HEK293 (cell line): ENCODE measurements at regions not wholly inside any gene's neighbourhood (a gene's known extent, or its start where the extent isn't known, plus 50 kb on each side); places are given as distances from the start of the nearest gene placed in this dataset.

Experiments used
- CTCF ChIA-PET: fragments of 350-600 bp; formaldehyde crosslinking; extraction: SDS; loops from one replicate; lab custom pipeline; 2021; ENCODE audit warnings: antibody characterized with exemption; lab: Yijun Ruan, JAX
- POLR2A ChIA-PET: fragments of 300-600 bp; formaldehyde crosslinking; extraction: SDS; loops from one replicate; lab custom pipeline; 2020; ENCODE audit warnings: antibody characterized with exemption, inconsistent platforms; lab: Yijun Ruan, JAX
- H3K27ac ChIP-seq: fragments of 200-500 bp; sonication (Bioruptor generic); 2 replicates; pipeline ENCODE4 v1.5.1; 2014; ENCODE audit warnings: low read depth, low read length, control low read depth, inconsistent platforms; ENCODE audit errors: extremely low read depth
- H3K36me3 ChIP-seq, 2 experiments: fragments of 200-500 bp in 1 of 2; sonication (Bioruptor generic) in 1 of 2; 1 replicate in 1 of 2; 2 replicates in 1 of 2; pipeline ENCODE4 v1.5.1; 2014 to 2017; ENCODE audit warnings: inconsistent platforms in 2 of 2, low read length in 2 of 2; ENCODE audit not compliant: control insufficient read depth in 2 of 2, insufficient read depth in 1 of 2
- H3K4me1 ChIP-seq: fragments of 200-500 bp; sonication (Bioruptor generic); 2 replicates; pipeline ENCODE4 v1.5.1; 2014; ENCODE audit warnings: mild to moderate bottlenecking, low read length, inconsistent platforms; ENCODE audit not compliant: control insufficient read depth, insufficient read depth
- H3K4me3 ChIP-seq: 2 replicates; pipeline ENCODE4 v1.5.1; 2011; ENCODE audit warnings: low read depth, mild to moderate bottlenecking, control low read depth, low read length, moderate library complexity
- H3K9me3 ChIP-seq: fragments of 200-500 bp; sonication (Bioruptor generic); 2 replicates; pipeline ENCODE4 v1.5.1; 2014; ENCODE audit warnings: low read depth, low read length, inconsistent platforms; ENCODE audit not compliant: control insufficient read depth, insufficient read depth
- BCL11B ChIP-seq: fragments of 450-650 bp; formaldehyde crosslinking; IDR thresholded peaks from 2 replicates; pipeline ENCODE4 v1.5.1; 2016; ENCODE audit warnings: low read depth, missing biosample characterization, missing genetic modification characterization
- PRDM1 ChIP-seq: fragments of 450-650 bp; formaldehyde crosslinking; IDR thresholded peaks from 2 replicates; pipeline ENCODE4; 2016; ENCODE audit warnings: missing biosample characterization, missing genetic modification characterization
- REPIN1 ChIP-seq: fragments of 450-650 bp; formaldehyde crosslinking; IDR thresholded peaks from 2 replicates; pipeline ENCODE4 v1.5.1; 2017; ENCODE audit warnings: missing biosample characterization, missing genetic modification characterization, low read depth
- SP2 ChIP-seq: fragments of 450-650 bp; formaldehyde crosslinking; IDR thresholded peaks from 2 replicates; pipeline ENCODE4 v1.5.1; 2016; ENCODE audit warnings: missing biosample characterization, missing genetic modification characterization
- SP7 ChIP-seq: fragments of 450-650 bp; formaldehyde crosslinking; IDR thresholded peaks from 2 replicates; pipeline ENCODE4 v1.5.1; 2016; ENCODE audit warnings: missing biosample characterization, missing genetic modification characterization
- TRIM28 ChIP-seq: IDR thresholded peaks from 2 replicates; pipeline ENCODE4 v1.6.1; 2011; ENCODE audit warnings: low read length, control low read depth, borderline replicate concordance
- ZFHX2 ChIP-seq: fragments of 450-650 bp; formaldehyde crosslinking; conservative IDR thresholded peaks from 2 replicates; pipeline ENCODE4 v1.5.1; 2016; ENCODE audit warnings: missing biosample characterization, missing genetic modification characterization
- ZFP37 ChIP-seq: fragments of 450-650 bp; formaldehyde crosslinking; IDR thresholded peaks from 2 replicates; pipeline ENCODE4 v1.5.1; 2016; ENCODE audit warnings: missing biosample characterization, missing genetic modification characterization
- ZNF112 ChIP-seq: fragments of 450-650 bp; formaldehyde crosslinking; IDR thresholded peaks from 2 replicates; pipeline ENCODE4 v1.5.0; 2017; ENCODE audit warnings: missing biosample characterization, missing genetic modification characterization
- ZNF121 ChIP-seq: fragments of 450-650 bp; formaldehyde crosslinking; IDR thresholded peaks from 2 replicates; pipeline ENCODE4 v1.5.1; 2016; ENCODE audit warnings: missing biosample characterization, missing genetic modification characterization
- ZNF175 ChIP-seq: fragments of 450-650 bp; formaldehyde crosslinking; IDR thresholded peaks from 2 replicates; pipeline ENCODE4 v1.5.1; 2016; ENCODE audit warnings: missing biosample characterization, missing genetic modification characterization
- ZNF26 ChIP-seq: fragments of 450-650 bp; formaldehyde crosslinking; IDR thresholded peaks from 2 replicates; pipeline ENCODE4 v1.5.1; 2016; ENCODE audit warnings: missing biosample characterization, missing genetic modification characterization
- ZNF426 ChIP-seq: fragments of 450-650 bp; formaldehyde crosslinking; IDR thresholded peaks from 2 replicates; pipeline ENCODE4 v1.5.1; 2017; ENCODE audit warnings: missing biosample characterization, missing genetic modification characterization, mild to moderate bottlenecking, inconsistent platforms, moderate library complexity
- ZNF544 ChIP-seq: fragments of 450-650 bp; formaldehyde crosslinking; IDR thresholded peaks from 2 replicates; pipeline ENCODE4 v1.5.0; 2017; ENCODE audit warnings: missing biosample characterization, missing genetic modification characterization
- ZNF561 ChIP-seq: fragments of 450-650 bp; IDR thresholded peaks from 2 replicates; pipeline ENCODE4 v1.5.1; 2018; ENCODE audit warnings: missing biosample characterization, missing genetic modification characterization, borderline replicate concordance
- ZNF76 ChIP-seq: fragments of 450-650 bp; formaldehyde crosslinking; IDR thresholded peaks from 2 replicates; pipeline ENCODE4; 2016; ENCODE audit warnings: low read depth, missing biosample characterization, missing genetic modification characterization, borderline replicate concordance
- ZNF830 ChIP-seq: fragments of 450-650 bp; IDR thresholded peaks from 2 replicates; pipeline ENCODE4 v1.5.0; 2018; ENCODE audit warnings: missing biosample characterization, missing genetic modification characterization, low read depth, mild to moderate bottlenecking, moderate library complexity
- TF ChIP-seq, protein P1 (sequence below): fragments of 450-650 bp; formaldehyde crosslinking; IDR thresholded peaks from 2 replicates; pipeline ENCODE4 v1.5.1; 2016; ENCODE audit warnings: missing biosample characterization, missing genetic modification characterization
- TF ChIP-seq, protein P2 (sequence below): fragments of 450-650 bp; formaldehyde crosslinking; IDR thresholded peaks from 2 replicates; pipeline ENCODE4 v1.5.1; 2016; ENCODE audit warnings: missing biosample characterization, missing genetic modification characterization, borderline replicate concordance

DNA sequence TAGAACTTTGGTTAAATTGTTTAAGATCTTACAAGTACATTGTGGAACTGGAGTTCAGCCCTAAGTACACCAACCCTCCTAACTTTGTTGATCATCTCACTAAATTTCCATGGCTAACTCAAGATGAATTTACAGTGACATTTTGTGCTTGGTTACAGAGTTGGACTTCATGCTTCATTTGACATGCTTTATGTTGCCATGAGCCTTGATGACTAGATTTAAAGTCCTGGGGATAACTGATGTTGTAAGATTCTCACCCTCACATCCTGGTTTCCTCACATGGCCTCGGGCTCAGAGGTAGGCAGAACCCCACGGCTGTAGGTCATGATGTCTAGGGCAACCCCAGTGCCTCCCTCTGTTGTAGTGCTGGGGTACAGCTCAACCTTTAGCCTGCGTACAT lies 397.2 kb upstream of the IGFBP3 start (continued):
- TF ChIP-seq, protein P1, sequence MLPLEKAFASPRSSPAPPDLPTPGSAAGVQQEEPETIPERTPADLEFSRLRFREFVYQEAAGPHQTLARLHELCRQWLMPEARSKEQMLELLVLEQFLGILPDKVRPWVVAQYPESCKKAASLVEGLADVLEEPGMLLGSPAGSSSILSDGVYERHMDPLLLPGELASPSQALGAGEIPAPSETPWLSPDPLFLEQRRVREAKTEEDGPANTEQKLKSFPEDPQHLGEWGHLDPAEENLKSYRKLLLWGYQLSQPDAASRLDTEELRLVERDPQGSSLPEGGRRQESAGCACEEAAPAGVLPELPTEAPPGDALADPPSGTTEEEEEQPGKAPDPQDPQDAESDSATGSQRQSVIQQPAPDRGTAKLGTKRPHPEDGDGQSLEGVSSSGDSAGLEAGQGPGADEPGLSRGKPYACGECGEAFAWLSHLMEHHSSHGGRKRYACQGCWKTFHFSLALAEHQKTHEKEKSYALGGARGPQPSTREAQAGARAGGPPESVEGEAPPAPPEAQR (tag by site-specific recombination): no peak

DNA sequence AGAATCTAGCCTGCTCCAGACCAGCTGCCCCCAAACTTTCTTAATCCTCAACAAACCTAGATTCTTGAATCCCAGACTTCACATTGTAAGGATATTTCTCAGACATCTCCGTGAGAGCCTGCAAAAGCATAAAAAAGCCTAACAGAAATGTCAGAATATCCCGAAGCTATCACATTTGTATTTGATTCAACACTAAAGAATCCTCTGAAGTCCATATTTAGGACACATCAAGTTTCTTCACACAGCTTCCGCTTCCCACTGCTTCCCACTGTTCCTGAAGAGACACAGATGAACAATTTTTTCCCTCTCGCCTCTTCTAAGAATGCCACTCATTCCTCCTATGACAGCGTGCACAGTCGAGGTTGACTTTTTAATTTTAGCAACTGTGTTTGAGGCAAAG lies 396.2 kb upstream of the IGFBP3 start:
- TF ChIP-seq ZNF426 (tag by site-specific recombination) (no peak), ZNF121 (tag by site-specific recombination) (no peak), ZNF561 (tag by site-specific recombination) (no peak), ZNF830 (tag by site-specific recombination) (no peak), ZNF112 (no peak), SP7 (no peak), ZNF175 (tag by site-specific recombination) (no peak), PRDM1 (tag by site-specific recombination) (no peak), SP2 (tag by site-specific recombination) (no peak), BCL11B (tag by site-specific recombination) (no peak), ZNF76 (tag by site-specific recombination) (no peak), ZNF544 (tag by site-specific recombination) (no peak), ZFHX2 (tag by site-specific recombination) (no peak), ZNF26 (tag by site-specific recombination) (no peak), TRIM28 (no peak), REPIN1 (tag by site-specific recombination) (no peak), ZFP37 (no peak)
- TF ChIP-seq, protein P1 (tag by site-specific recombination): no peak
- TF ChIP-seq, protein P2, sequence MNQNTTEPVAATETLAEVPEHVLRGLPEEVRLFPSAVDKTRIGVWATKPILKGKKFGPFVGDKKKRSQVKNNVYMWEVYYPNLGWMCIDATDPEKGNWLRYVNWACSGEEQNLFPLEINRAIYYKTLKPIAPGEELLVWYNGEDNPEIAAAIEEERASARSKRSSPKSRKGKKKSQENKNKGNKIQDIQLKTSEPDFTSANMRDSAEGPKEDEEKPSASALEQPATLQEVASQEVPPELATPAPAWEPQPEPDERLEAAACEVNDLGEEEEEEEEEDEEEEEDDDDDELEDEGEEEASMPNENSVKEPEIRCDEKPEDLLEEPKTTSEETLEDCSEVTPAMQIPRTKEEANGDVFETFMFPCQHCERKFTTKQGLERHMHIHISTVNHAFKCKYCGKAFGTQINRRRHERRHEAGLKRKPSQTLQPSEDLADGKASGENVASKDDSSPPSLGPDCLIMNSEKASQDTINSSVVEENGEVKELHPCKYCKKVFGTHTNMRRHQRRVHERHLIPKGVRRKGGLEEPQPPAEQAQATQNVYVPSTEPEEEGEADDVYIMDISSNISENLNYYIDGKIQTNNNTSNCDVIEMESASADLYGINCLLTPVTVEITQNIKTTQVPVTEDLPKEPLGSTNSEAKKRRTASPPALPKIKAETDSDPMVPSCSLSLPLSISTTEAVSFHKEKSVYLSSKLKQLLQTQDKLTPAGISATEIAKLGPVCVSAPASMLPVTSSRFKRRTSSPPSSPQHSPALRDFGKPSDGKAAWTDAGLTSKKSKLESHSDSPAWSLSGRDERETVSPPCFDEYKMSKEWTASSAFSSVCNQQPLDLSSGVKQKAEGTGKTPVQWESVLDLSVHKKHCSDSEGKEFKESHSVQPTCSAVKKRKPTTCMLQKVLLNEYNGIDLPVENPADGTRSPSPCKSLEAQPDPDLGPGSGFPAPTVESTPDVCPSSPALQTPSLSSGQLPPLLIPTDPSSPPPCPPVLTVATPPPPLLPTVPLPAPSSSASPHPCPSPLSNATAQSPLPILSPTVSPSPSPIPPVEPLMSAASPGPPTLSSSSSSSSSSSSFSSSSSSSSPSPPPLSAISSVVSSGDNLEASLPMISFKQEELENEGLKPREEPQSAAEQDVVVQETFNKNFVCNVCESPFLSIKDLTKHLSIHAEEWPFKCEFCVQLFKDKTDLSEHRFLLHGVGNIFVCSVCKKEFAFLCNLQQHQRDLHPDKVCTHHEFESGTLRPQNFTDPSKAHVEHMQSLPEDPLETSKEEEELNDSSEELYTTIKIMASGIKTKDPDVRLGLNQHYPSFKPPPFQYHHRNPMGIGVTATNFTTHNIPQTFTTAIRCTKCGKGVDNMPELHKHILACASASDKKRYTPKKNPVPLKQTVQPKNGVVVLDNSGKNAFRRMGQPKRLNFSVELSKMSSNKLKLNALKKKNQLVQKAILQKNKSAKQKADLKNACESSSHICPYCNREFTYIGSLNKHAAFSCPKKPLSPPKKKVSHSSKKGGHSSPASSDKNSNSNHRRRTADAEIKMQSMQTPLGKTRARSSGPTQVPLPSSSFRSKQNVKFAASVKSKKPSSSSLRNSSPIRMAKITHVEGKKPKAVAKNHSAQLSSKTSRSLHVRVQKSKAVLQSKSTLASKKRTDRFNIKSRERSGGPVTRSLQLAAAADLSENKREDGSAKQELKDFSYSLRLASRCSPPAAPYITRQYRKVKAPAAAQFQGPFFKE (tag by site-specific recombination): no peak
- Histone ChIP-seq H3K4me3 (no peak overlapping the region), H3K36me3 (no peaks in the 10 kb centered on the region), H3K9me3 (no peaks in the 10 kb centered on the region), H3K4me1 (no peaks in the 10 kb centered on the region), H3K27ac (no peak overlapping the region)
- ChIA-PET POLR2A (no interaction called here), CTCF (no interaction called here)
